ENCODE measurements at regions not wholly inside any gene's neighbourhood (a gene's known extent, or its start where the extent isn't known, plus 50 kb on each side); places are given as distances from the start of the nearest gene placed in this dataset.
A peak's percentile ranks its signal among the peaks of the same experiment; 100 is the strongest.
"Not testable (repeated sequence)": the region's sequence is repeated elsewhere in the genome, so short reads cannot be mapped to it uniquely, and the experiment has no call there.

DNA sequence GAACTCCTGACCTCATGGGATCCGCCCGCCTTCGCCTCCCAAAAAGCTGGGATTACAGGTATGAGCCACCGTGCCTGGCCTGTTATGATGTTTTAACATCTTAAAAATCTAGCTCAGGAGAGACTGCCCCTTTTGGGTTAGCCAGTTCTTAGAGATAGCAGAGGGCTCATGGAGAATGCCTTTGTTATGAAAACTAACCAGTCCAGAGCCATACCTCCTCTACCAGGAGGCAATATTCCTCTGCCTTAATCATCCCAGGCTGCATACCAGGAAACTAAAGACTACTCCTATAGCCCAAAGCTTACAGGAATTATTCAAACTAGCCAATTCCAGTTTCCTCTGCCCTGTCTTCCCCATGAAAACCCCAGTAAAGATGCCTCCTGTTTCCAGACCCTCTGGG lies 96.0 kb upstream of the MDM1 start:
- DNase-seq, result no peak

DNA sequence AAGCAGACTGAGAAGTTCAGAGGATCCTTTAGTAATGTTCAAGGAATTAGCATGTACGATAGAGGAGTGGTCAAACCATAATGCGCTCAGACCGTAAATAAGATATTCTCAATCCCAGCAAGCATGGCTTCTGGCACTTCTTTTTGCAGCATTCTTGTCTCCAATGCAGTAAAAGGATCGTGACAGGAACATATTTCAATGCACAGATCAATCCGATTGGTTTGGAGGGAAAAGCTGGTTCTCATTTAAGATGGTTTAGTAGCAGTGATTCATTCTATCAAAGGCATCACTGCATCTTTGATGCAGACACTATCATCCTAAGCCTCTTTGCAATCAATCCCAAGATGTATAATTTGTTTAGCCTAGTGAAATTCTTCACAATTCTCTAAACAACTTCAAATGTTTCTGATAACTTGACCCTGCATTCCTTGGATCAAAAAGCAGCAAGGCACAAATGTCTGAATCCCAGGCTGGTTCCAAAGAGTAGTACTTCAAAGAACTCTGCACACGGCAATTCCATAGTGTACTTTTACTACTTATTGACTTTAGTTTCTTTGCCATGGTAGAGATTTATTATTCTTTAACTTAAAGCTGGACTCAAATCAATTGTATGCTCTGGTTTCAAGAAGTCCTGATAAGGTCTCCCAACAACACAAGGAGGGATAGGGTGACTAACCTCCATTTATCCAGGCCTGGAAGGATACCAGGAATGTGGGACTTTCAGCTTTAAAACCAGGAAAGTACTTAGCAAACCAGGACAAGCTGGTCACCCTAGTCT lies 96.8 kb upstream of the MDM1 start:
- no peak for DNase-seq

DNA sequence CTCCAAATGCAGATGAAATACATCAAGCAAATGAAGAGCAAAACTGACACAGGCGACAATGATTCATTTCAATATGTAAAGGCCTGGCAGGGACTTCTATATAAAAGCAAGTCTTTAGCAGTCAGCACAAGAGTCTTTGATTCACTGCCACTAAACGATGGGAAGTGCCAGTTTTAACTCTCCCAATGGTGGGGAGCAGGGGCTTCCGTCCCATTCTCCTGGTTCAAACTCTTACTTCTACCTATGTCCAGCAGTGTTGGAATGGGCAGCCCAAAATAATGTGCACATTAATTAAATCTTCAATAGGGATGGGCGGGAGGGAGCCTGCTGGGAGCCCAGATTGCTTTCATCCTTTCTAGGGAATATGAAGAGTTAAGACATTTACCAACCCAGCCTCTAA lies 97.5 kb upstream of the MDM1 start:
- no peak for DNase-seq

DNA sequence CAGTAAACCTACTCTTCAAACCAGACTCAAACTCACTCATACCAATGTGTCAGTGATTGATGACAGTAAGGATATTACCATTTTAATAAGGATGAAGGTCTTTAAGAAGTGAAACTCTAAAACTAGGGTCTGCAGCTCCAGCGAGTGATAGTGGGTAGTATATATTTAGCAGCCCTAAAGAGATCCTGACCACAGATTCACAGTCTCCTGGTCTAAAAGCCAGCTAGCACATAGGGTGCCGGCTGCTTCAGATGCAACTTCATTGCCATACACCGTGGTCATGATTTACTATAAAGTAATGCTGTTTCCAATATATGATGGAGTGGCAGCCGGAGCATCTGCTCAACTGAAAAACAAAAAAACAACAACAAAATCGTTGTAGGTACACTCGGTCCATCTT lies 99.6 kb upstream of the MDM1 start:
- no peak for DNase-seq

DNA sequence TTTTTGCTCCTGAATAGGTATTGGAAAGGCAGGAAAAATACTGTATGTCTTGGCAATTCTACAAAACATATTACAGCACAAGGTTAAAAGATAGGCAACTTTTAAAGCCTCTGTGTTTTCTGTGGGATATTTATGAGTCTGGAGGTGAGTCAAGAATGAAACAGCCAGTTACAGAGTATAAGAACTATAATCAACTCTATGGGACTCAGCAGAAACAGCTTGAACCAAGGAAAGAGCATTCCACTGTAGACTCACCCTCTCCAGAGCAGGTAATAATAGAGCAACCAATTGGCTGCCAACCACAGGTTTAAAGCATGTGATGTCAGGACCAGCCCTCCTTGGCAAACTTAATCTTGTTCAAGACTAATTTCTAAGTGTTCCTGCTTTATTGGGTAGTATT lies 100.5 kb upstream of the MDM1 start:
- DNase-seq, result no peak

DNA sequence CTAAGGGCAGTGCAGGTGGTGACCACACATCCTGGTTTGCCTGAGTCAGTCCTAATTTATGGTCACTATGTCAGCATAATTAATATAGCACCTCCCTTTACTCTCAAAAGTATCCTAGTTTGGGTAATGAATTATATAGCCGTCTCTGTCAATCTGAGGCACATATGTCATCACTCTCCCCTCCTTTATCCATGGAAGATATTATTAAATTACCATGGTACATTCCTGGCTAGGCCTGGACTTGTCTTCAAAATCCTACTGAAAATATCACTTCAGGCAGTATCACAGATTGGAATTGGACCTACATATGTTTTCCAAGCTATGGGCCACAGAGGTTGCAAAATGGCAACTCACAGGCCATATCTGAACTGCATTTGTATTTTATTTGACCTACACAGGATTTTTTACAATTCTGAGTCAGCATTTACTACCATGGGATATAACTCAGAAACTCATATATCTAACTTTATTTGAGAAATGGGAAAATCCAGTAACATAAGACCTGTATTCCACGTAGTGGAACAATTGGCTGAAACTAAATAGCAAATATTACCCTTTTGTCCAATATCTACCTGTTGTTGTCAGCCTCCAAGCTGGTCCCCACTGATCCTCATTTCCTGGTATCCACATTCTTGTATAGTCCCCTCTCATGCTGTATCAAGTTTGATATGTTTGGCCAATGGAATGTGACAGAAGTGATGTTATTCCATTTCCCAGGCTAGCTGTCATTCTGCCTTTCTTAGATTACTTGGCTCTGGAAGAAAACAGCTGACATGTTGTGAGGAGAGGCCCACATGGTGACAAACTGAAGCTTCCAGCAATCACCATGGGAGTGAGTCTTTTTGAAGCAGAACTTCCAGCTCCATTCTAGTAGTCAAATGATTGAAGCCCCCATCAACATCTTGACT lies 102.5 kb upstream of the MDM1 start:
- no peak for DNase-seq

DNA sequence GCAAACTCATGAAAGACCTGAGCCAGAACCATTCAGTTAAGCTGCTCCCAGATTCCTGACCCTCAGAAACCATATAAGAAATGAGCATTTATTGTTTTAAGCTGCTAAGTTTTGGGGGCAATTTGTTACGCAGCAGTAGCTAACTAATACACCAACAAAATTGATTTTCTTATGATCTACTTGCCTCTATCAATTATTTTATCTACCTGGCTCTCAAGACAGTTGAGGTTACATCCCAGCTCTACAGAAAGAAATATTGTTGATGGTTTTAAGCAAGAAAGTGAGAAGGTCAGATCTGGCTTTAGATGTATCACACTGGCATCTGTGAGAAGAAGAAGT lies 103.1 kb upstream of the MDM1 start:
- no peak for DNase-seq

DNA sequence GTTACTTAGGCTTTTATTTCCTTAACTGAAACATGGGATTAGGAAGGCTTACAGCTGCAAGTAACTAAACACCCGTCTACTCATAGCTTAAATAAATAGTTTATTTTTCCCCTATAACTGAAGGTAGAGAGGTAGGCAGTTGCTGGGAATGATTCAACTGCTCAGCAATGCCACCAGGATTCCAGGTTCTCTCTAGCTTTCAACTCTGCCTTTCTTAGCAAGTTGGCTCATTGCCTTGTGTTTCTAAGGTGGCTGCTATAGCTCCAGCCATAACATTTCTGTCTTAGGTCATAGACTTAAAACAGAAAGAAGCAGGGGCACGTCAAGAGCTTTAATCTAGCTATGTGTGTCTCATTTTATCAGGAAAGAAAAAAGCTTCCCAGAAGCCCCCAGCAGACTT lies 103.7 kb upstream of the MDM1 start:
- no peak for DNase-seq

DNA sequence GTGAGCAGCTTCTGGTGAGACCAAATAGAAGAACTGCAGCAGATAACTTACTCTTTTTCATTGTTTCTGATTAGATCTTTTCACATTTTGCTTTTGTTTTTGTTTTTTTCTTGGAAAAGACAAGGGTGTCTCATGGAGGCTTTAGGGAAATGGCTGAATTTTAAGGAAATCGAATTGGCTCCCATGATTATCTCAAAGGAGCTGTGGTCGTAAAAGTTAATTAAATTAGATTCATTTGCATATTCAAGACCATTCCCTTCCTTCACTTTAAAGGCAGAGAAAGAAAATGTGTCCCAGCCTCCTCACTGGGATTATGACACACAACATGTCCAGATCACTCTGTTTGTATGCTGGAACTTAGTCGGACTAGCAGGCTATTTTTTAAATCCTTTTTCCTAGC lies 106.4 kb upstream of the MDM1 start:
- no peak for DNase-seq

DNA sequence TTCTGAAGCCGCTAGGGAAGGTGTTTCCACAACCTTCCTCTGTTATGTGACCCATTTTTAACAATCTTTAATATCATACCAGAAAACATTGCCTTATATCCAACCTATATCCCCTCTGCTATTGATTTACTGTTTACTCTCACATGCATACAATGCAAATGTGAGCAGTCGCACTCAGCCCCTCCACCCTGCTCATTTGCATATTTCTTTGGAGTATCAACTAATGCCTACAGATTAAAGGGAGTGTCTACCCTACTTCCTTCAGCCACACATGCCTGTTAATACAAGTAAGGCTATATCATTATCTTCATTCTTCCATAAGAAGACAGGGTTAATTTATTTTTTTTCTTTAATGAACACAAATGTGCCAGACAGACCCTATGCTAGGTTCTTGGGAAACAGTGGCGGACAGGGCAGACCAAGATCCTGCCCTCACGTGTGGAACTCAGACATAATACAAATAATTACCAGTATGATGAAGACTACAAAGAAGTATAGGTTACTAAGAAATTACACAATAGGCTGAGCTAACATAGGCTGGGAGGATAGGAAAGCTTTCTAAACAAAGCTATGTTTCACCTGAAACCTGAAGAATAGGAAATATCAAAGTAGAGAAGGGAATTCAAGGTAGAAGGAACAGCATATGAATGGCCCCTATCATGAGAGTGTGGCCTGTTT lies 107.3 kb upstream of the MDM1 start:
- DNase-seq, result no peak

DNA sequence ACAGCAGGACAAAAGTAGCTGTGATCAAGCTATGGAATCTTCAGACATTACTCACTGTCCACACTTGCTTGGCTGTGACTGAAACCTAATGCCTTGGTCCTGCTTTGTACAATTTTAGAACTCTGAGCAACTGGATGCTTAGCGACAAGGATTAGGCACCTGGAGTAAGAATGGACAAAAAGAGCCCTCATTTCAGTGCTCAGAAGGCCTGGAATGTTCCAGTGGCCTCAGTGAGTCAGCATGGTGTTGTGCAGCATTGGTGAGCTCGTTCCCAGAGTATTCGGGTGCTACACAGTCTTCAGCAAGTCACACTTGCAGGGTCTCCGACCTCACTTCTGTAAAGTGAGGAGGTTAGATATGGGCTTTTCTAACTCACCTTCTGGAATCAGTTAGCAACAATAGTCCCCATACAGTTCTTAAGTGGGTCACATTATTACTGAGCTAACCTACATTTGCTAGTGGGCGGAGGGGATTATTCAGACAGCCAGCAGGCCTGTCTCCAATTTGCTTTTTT lies 108.0 kb upstream of the MDM1 start:
- DNase-seq, result no peak

DNA sequence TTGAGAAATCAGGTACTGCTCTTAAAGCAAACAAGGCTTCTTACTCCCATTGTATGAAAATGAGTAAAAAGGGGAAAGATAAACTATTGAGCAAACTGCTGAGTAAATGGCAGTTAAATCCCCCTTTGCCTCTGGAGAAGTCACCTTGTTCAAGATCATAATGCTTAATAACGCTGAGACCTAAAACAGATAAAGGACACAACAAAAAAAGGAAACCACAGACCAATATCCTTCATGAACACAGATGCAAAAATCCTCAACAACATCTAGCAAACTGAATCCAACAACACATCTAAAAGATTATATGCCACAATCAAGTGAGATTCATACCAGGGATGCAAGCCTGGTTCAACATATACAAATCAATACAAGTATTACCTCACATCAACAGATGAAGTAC lies 109.0 kb upstream of the MDM1 start:
- DNase-seq, result no peak

DNA sequence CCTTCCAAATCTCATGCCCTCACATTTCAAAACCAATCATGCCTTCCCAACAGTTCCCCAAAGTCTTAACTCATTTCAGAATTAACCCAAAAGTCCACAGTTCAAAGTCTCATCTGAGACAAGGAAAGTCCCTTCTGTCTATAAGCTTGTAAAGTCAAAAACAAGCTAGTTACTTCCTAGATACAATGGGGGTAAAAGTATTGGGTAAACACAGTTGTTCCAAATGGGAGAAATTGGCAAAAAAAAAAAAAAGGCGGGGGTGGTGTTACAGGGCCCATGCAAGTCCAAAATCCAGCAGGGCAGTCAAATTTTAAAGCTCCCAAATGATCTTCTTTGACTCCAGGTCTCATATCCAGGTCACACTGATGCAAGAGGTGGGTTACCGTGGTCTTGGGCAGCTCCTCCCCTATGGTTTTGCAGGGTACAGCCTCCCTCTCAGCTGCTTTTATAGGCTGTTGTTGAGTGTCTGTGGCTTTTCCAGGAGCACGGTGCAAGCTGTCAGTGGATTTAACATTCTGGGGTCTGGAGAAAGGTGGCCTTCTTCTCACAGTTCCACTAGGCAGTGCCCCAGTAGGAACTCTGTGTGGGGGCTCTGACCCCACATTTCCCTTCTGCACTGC lies 110.3 kb upstream of the MDM1 start:
- DNase-seq, result not testable (repeated sequence)

DNA sequence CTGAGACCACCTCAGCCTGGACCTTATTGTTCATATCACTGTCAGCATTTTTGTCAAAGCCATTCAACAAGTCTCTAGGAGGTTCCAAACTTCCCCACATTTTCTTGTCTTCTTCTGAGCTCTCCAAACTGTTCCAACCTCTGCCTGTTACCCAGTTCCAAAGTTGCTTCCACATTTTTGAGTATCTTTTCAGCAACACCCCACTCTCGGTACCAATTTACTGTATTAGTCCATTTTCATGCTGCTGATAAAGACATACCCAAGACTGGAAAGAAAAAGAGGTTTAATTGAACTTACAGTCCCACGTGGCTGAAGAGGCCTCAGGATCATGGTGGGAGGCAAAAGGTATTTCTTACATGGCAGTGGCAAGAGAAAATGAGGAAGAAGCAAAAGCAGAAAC lies 111.5 kb upstream of the MDM1 start:
- not testable (repeated sequence) for DNase-seq

DNA sequence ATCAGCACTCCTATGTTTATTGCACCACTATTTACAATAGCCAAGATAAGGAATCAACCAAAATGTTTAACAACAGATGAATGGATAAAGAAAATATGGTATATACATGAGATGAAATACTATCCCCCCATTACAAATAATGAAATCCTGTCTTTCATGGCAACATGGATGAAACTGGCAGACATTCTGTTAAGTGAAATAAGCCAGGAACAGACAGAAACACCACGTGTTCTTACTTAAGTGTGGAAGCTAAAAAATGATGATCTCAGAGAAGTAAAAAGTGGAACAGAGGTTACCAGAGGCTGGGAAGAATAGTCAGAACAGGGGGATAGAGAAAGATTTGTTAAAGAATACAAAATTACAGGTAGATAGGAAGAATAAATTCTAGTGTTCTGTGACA lies 113.7 kb upstream of the MDM1 start:
- DNase-seq, result no peak

DNA sequence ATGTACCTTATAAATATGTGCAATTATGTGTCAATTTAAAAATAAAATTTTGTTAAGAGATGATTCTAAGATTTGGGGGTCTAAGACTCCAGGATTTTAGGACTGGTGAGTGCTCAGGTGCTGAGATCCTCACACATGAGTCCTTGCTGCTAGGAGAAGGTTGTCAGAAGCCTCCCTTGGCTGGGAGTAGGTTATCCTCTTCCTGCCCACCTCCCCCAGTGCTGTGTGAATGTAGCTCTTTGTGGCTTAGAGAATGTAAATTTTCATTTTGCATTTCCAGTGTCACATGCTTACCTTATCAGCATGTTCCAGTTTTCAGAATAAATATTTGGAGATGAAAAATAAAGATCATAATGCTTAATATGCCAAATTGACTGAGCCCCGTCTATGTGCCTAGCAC lies 114.2 kb upstream of the MDM1 start:
- DNase-seq, result no peak

DNA sequence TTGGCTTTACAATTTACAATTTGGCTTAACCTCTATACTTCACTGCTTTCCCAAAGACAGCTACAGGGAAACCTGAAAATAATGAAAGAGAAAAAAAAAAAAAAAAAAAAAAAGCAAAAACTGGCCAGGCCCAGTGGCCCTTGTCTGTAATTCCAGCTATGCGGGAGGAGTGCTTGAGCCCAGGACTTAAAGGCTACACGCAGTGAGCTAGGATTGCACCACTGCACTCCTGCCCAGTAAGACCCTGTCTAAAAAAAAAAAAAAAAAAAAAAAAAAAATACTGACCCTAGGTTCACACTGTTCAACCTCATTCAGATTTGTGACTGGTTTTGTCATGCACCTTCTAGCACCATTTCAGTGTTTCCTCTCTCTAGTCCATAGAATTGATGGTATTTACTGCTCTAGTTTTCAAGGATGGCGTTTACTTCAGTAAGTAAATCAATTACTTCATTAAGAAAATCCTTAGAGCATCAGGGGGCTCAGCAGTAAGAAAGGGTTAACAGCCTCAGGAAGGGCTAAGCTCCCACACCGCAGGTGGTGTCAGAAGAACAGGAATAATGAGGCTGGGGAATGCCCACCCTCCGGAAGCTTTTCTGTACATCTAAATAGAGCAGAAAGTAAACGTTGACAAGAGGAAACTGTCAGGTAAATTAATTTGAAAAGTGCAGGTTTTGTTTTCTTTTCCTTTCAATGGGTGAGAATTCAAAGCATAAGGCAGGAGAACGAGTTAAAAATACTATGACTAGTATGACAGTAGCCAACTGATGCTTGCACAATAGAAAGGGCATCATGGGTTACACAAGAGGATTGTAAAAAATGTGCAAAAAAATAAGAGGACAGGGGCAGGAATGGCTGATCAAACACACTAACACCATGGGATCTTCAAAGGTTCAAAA lies 115.0 kb upstream of the MDM1 start:
- no peak for DNase-seq

DNA sequence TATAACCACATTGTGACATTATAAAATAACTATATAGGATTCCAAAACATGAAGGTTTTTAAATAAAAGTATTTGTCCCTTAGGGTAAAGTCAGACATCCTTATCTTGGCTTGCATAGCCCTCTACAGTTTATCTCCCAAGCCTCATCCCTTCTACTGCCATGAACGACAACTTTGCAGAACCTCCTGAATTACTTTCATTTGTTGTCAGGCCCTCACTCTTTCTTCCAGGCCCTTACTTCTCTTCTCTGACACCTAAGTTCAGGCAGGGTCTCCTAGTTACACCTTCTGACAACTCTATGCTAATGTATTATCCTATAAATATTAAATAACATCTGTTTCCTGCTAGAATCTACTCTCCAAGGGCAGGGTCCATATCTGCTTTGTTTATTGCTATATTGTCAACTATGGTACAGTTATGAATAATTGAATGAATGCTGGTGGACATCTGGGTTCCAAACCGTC lies 115.7 kb upstream of the MDM1 start:
- DNase-seq, result no peak

DNA sequence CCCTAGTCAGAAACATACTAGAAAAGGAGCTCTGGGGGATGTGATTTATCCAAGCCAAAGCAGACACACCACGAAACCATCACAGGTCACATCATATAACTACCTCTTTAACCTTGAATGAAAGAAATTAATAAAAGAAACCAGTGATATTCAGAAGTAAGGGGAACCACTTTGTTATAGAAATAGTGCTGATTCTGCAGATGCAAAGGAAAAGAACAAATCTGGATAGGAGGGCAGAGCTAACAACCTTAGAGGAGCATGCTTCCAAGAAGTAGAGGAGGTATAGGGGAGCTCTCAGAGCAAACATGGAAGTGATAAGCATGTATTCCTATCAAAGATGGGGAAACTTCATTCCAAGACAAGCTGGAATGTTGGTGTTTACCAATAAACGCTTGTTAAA lies 117.0 kb upstream of the MDM1 start:
- DNase-seq, result no peak

DNA sequence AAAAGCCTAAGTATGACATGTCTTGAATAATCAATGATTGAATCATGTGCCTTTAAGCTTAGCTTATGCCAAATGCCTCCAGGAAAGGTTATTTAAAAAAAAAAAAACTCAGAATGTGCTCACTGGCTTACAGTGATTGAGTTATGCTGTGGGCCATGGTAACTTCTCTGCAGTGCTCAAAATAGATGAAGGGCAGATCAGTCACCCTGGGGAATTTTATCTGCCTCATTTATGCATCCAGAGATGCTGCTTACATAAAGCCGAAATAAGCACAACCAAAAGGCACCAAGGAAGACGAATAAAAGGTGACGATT lies 118.7 kb upstream of the MDM1 start:
- no peak for DNase-seq

DNA sequence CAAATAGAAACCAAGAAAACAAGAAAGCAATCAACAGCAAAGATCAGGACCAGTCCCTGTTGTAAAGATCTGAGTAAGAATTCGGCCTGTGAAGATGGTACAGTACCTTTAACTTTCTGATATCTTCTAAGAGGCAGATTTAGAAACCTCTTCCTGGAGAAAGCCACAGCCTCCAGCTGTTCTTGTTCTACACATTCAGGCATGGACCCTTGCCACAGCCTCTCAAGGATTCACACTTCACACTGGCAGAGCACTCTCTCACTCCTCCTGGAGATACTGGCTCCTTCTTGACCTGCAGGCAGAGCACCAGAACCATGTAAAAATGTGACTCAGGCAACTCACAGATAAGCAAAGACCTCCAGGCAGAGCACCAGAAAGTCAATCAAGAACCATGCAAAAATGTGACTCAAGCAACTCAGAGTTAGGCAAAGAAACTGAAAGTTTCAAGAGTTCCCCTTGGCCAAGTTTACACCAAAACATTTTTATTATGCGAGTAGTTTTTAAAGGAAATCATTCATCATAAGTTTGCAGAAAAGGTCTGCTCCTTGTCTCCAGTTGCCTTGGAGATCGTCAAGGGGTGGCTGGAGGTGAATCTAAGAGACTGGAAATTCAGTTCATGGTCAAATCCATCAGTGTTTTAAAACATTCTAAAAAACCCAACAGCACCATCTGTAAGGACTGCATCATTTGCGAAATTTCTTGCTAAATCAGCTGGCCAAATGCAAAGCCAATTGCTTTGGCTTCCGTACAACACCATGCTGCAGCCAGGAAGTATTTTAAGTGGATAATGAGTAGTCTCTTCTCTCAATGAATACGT lies 119.3 kb upstream of the MDM1 start:
- peak; percentile 55 for DNase-seq
